Effector memory CD8-positive, alpha-beta T cell (primary cell): ENCODE measurements at regions not wholly inside any gene's neighbourhood (a gene's known extent, or its start where the extent isn't known, plus 50 kb on each side); places are given as distances from the start of the nearest gene placed in this dataset.

Source experiments
- ATAC-seq: fragments of 150-1000 bp; cut with Tn5 transposase; replicated peaks from 2 replicates; pipeline ENCODE4 v1.10.0; 2021; ENCODE audit warnings: mild to moderate bottlenecking, moderate library complexity
- DNase-seq, 3 experiments: peaks; one replicate each; pipeline ENCODE4 v3.0.0; 2021
- H3K27ac Mint-ChIP-seq, 2 donors: one replicate each; pipeline ENCODE4 v1.8.0; 2022; ENCODE audit warnings: mild to moderate bottlenecking in 2 of 2, mixed read lengths in 2 of 2, moderate library complexity in 2 of 2
- H3K27me3 Mint-ChIP-seq, 2 donors: one replicate each; pipeline ENCODE4 v1.8.0; 2022; ENCODE audit warnings: mixed read lengths in 2 of 2
- H3K36me3 Mint-ChIP-seq: one replicate; pipeline ENCODE4 v1.8.0; 2022; ENCODE audit warnings: mild to moderate bottlenecking, moderate library complexity, mixed read lengths; ENCODE audit not compliant: insufficient read depth
- H3K4me1 Mint-ChIP-seq, 2 donors: one replicate each; pipeline ENCODE4 v1.8.0; 2022; ENCODE audit warnings: low read depth in 2 of 2, mixed read lengths in 2 of 2
- H3K4me3 Mint-ChIP-seq, 2 donors: one replicate each; pipeline ENCODE4 v1.8.0; 2022; ENCODE audit warnings: mild to moderate bottlenecking in 2 of 2, mixed read lengths in 2 of 2, moderate library complexity in 2 of 2
- H3K9me3 Mint-ChIP-seq, 2 donors: one replicate each; pipeline ENCODE4 v1.8.0; 2022; ENCODE audit warnings: mixed read lengths in 2 of 2

GRCh38 chr3:159607856-159608255 lies 380.8 kb upstream of the IL12A start:
- no peaks in the 10 kb centered on the region for H3K4me1 Mint-ChIP-seq
- no peak for DNase-seq
- no peak overlapping the region for H3K27ac Mint-ChIP-seq
- peaks cover 2 to 9% of the 10 kb centered on the region in 2 donors for H3K9me3 Mint-ChIP-seq
- no peak overlapping the region for H3K4me3 Mint-ChIP-seq
- no peak for ATAC-seq
- no peaks in the 10 kb centered on the region for H3K36me3 Mint-ChIP-seq
- no peaks in the 10 kb centered on the region for H3K27me3 Mint-ChIP-seq

- Mint-ChIP-seq H3K27me3 (no peaks in the 10 kb centered on the region), H3K36me3 (no peaks in the 10 kb centered on the region), H3K4me1 (no peaks in the 10 kb centered on the region), H3K9me3 (peaks cover 2 to 9% of the 10 kb centered on the region in 2 donors), H3K27ac (no peak overlapping the region), H3K4me3 (no peak overlapping the region)
- no peak for DNase-seq
- ATAC-seq: no peak
These were observed 380.3 kb upstream of the IL12A start for GRCh38 chr3:159608311-159608710.

GRCh38 chr3:159609625-159610024 lies 379.0 kb upstream of the IL12A start:
- Mint-ChIP-seq H3K4me1 (no peaks in the 10 kb centered on the region), H3K36me3 (no peaks in the 10 kb centered on the region), H3K9me3 (peaks cover 2 to 11% of the 10 kb centered on the region in 2 donors), H3K27ac (no peak overlapping the region), H3K27me3 (no peaks in the 10 kb centered on the region), H3K4me3 (no peak overlapping the region)
- no peak for ATAC-seq
- DNase-seq: no peak

- DNase-seq (no peak), ATAC-seq (no peak)
- no peak overlapping the region for H3K4me3 Mint-ChIP-seq
- H3K36me3 Mint-ChIP-seq: no peaks in the 10 kb centered on the region
- H3K4me1 Mint-ChIP-seq: no peaks in the 10 kb centered on the region
- H3K27ac Mint-ChIP-seq: no peak overlapping the region
- H3K9me3 Mint-ChIP-seq: peaks cover 5 to 9% of the 10 kb centered on the region in 2 donors
- no peaks in the 10 kb centered on the region for H3K27me3 Mint-ChIP-seq
These were observed 372.3 kb upstream of the IL12A start for GRCh38 chr3:159616234-159616825.

GRCh38 chr3:159619341-159619885 lies 369.2 kb upstream of the IL12A start:
- DNase-seq: no peak
- no peaks in the 10 kb centered on the region for H3K27me3 Mint-ChIP-seq

GRCh38 chr3:159620281-159620680 lies 368.4 kb upstream of the IL12A start:
- no peak for DNase-seq
- no peak overlapping the region for H3K27ac Mint-ChIP-seq
- no peak overlapping the region for H3K4me3 Mint-ChIP-seq
- no peaks in the 10 kb centered on the region for H3K36me3 Mint-ChIP-seq
- peaks cover 0 to under 1% of the 10 kb centered on the region in 2 donors for H3K9me3 Mint-ChIP-seq
- H3K27me3 Mint-ChIP-seq: no peaks in the 10 kb centered on the region
- H3K4me1 Mint-ChIP-seq: no peaks in the 10 kb centered on the region
- ATAC-seq: no peak

More at GRCh38 chr3:159619341-159619885, 369.2 kb upstream of the IL12A start:
- Mint-ChIP-seq H3K27ac (no peak overlapping the region), H3K36me3 (no peaks in the 10 kb centered on the region), H3K4me1 (no peaks in the 10 kb centered on the region), H3K9me3 (peaks cover 5 to 9% of the 10 kb centered on the region in 2 donors), H3K4me3 (no peak overlapping the region)
- ATAC-seq: no peak

- H3K4me3 Mint-ChIP-seq: no peak overlapping the region
- DNase-seq: no peak
These were observed 367.8 kb upstream of the IL12A start for GRCh38 chr3:159620873-159621272.

GRCh38 chr3:159624616-159625015 lies 364.0 kb upstream of the IL12A start:
- Mint-ChIP-seq H3K4me3 (no peak overlapping the region), H3K27me3 (no peaks in the 10 kb centered on the region), H3K4me1 (no peaks in the 10 kb centered on the region), H3K9me3 (peaks cover 1 to 5% of the 10 kb centered on the region in 2 donors), H3K27ac (no peak overlapping the region), H3K36me3 (no peaks in the 10 kb centered on the region)
- no peak for ATAC-seq
- no peak for DNase-seq

More at GRCh38 chr3:159620873-159621272, 367.8 kb upstream of the IL12A start:
- no peak for ATAC-seq
- no peaks in the 10 kb centered on the region for H3K27me3 Mint-ChIP-seq
- no peaks in the 10 kb centered on the region for H3K36me3 Mint-ChIP-seq
- peaks cover 0 to 1% of the 10 kb centered on the region in 2 donors for H3K9me3 Mint-ChIP-seq
- H3K27ac Mint-ChIP-seq: no peak overlapping the region
- H3K4me1 Mint-ChIP-seq: no peaks in the 10 kb centered on the region

- peaks cover 1 to 5% of the 10 kb centered on the region in 2 donors for H3K9me3 Mint-ChIP-seq
- H3K36me3 Mint-ChIP-seq: no peaks in the 10 kb centered on the region
- H3K27ac Mint-ChIP-seq: no peak overlapping the region
- no peaks in the 10 kb centered on the region for H3K4me1 Mint-ChIP-seq
- H3K4me3 Mint-ChIP-seq: no peak overlapping the region
- no peaks in the 10 kb centered on the region for H3K27me3 Mint-ChIP-seq
- no peak for ATAC-seq
- no peak for DNase-seq
These were observed 363.0 kb upstream of the IL12A start for GRCh38 chr3:159625594-159625993.

GRCh38 chr3:159626598-159626997 lies 362.0 kb upstream of the IL12A start:
- Mint-ChIP-seq H3K27me3 (no peaks in the 10 kb centered on the region), H3K4me3 (no peak overlapping the region), H3K9me3 (peaks cover 1 to 5% of the 10 kb centered on the region in 2 donors), H3K27ac (no peak overlapping the region), H3K36me3 (no peaks in the 10 kb centered on the region), H3K4me1 (no peaks in the 10 kb centered on the region)
- no peak for ATAC-seq
- no peak for DNase-seq

- DNase-seq (no peak), ATAC-seq (no peak)
- Mint-ChIP-seq H3K27ac (no peak overlapping the region), H3K4me1 (no peaks in the 10 kb centered on the region), H3K9me3 (peaks cover 3 to 5% of the 10 kb centered on the region in 2 donors), H3K4me3 (no peak overlapping the region), H3K36me3 (no peaks in the 10 kb centered on the region), H3K27me3 (no peaks in the 10 kb centered on the region)
These were observed 361.4 kb upstream of the IL12A start for GRCh38 chr3:159627229-159627628.

- H3K4me1 Mint-ChIP-seq: no peaks in the 10 kb centered on the region
- H3K36me3 Mint-ChIP-seq: no peaks in the 10 kb centered on the region
- H3K4me3 Mint-ChIP-seq: no peak overlapping the region
- peaks cover 3 to 5% of the 10 kb centered on the region in 2 donors for H3K9me3 Mint-ChIP-seq
- DNase-seq: no peak
- no peak overlapping the region for H3K27ac Mint-ChIP-seq
- no peaks in the 10 kb centered on the region for H3K27me3 Mint-ChIP-seq
- ATAC-seq: no peak
These were observed 361.0 kb upstream of the IL12A start for GRCh38 chr3:159627634-159628033.

GRCh38 chr3:159629329-159630084 lies 359.1 kb upstream of the IL12A start:
- no peak for DNase-seq

GRCh38 chr3:159631226-159631625 lies 357.4 kb upstream of the IL12A start:
- Mint-ChIP-seq H3K27me3 (no peaks in the 10 kb centered on the region), H3K27ac (no peak overlapping the region), H3K9me3 (peaks cover 2 to 5% of the 10 kb centered on the region in 2 donors), H3K4me3 (no peak overlapping the region), H3K36me3 (no peaks in the 10 kb centered on the region), H3K4me1 (no peaks in the 10 kb centered on the region)
- no peak for ATAC-seq
- no peak for DNase-seq

More at GRCh38 chr3:159629329-159630084, 359.1 kb upstream of the IL12A start:
- H3K27me3 Mint-ChIP-seq: no peaks in the 10 kb centered on the region
- H3K27ac Mint-ChIP-seq: no peak overlapping the region
- H3K9me3 Mint-ChIP-seq: peaks cover 3 to 5% of the 10 kb centered on the region in 2 donors
- H3K4me3 Mint-ChIP-seq: no peak overlapping the region
- ATAC-seq: no peak
- no peaks in the 10 kb centered on the region for H3K36me3 Mint-ChIP-seq
- H3K4me1 Mint-ChIP-seq: no peaks in the 10 kb centered on the region
